Kidney (tissue), 13 donors: ENCODE measurements at regions not wholly inside any gene's neighbourhood (a gene's known extent, or its start where the extent isn't known, plus 50 kb on each side); places are given as distances from the start of the nearest gene placed in this dataset.

ENCODE experiments used
- DNase-seq, 5 donors: peaks; one replicate each; pipeline ENCODE4 v3.0.0-alpha.2; 2013 to 2020
- FAIRE-seq: peaks from 2 replicates; lab custom pipeline; 2012; peaks lifted over from hg19 to GRCh38; lab: Jason Lieb, UNC
- H3K27ac ChIP-seq, 2 donors: one replicate each; pipeline ENCODE4 v1.7.0; 2013; ENCODE audit warnings: low read depth in 2 of 2, low read length in 2 of 2, inconsistent platforms in 1 of 2
- H3K27me3 ChIP-seq: one replicate; pipeline ENCODE4 v1.7.1; 2013; ENCODE audit warnings: low read length, inconsistent platforms; ENCODE audit not compliant: control insufficient read depth, insufficient read depth
- H3K36me3 ChIP-seq, 3 donors: one replicate each; pipeline versions ENCODE4 v1.7.0 to v1.7.1; 2013; ENCODE audit warnings: low read length in 3 of 3, control low read depth in 1 of 3, inconsistent platforms in 1 of 3; ENCODE audit not compliant: insufficient read depth in 3 of 3, control insufficient read depth in 2 of 3
- H3K4me1 ChIP-seq, 3 donors: one replicate each; pipeline versions ENCODE4 v1.7.0 to v1.7.1; 2013; ENCODE audit warnings: low read length in 3 of 3, inconsistent platforms in 1 of 3, low read depth in 1 of 3; ENCODE audit not compliant: control insufficient read depth in 2 of 3, insufficient read depth in 2 of 3
- H3K4me3 ChIP-seq, 3 donors: one replicate each; pipeline versions ENCODE4 v1.7.0 to v1.8.1; 2013; ENCODE audit warnings: low read length in 3 of 3, control low read depth in 1 of 3, inconsistent platforms in 1 of 3
- H3K9ac ChIP-seq, 3 donors: one replicate each; pipeline versions ENCODE4 v1.7.0 to v1.7.1; 2013; ENCODE audit warnings: low read length in 3 of 3, control low read depth in 1 of 3, inconsistent platforms in 1 of 3
- H3K9me3 ChIP-seq, 3 donors: one replicate each; pipeline versions ENCODE4 v1.7.0 to v1.7.1; 2013; ENCODE audit warnings: low read length in 3 of 3, control low read depth in 1 of 3, inconsistent platforms in 1 of 3; ENCODE audit not compliant: control insufficient read depth in 2 of 3, insufficient read depth in 1 of 3
- intact Hi-C: fragments of 100-400 bp; cut with DNase I; formaldehyde crosslinking; loops from one replicate; pipeline ENCODE4 v1.11.1; 2022
- TF ChIP-seq, protein P1 (sequence below): IDR thresholded peaks from 3 replicates; pipeline ENCODE4 v1.5.1; 2012; ENCODE audit warnings: mild to moderate bottlenecking, moderate library complexity, borderline replicate concordance; ENCODE audit not compliant: insufficient read depth; ENCODE audit errors: extremely low read depth
- donor health status: control.
- donor health status: control.
- donor health status: control.
- donor health status: control.
- donor health status: control.
- donor health status: DM: yes; HTN: yes; CAD: no.
- donor health status: Normal renal cell carcinoma (clear cell type).

DNA sequence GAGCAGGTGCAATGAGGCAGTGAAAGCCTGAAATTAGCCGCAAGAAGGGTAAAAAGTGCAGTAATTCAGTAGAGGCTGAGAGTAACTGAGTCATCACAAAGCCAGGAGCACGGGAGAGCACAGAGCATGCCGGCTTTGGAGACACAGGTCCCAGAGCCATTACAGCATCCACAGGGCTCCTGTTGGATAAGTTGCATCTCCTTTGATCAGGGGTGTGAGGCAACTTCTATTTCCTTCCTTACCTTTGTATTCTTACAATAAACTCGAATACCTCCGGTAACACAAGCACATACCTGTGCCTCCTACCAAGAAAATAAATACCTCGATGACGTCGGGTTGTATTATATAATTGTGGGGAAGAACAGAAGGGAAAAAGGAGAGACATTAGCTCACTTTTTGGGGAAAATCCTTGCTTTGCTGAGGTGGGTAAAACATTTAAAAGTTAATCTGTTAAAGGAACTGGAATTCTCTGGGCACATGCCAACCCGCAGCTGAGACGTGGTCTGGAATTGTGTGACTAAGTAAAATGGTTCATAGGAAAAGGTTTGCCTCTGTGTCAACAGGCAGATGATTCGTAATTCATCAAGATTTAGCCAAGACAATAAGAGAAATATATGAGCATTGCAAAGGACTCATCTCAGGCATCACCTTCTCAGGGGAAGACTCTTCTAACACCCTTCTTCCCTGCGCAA lies 360.7 kb upstream of the ZFP64 start:
- no peaks in the 10 kb centered on the region for H3K4me1 ChIP-seq
- no peak for FAIRE-seq
- H3K36me3 ChIP-seq = no peaks in the 10 kb centered on the region
- H3K27ac ChIP-seq = no peak overlapping the region
- no peak overlapping the region for H3K9ac ChIP-seq
- intact Hi-C loops = no loop called here
- no peaks in the 10 kb centered on the region for H3K27me3 ChIP-seq
- no peak for DNase-seq
- H3K9me3 ChIP-seq = peaks cover 0 to 3% (median 0%) of the 10 kb centered on the region in 3 donors
- H3K4me3 ChIP-seq = no peak overlapping the region
- TF ChIP-seq, protein P1, sequence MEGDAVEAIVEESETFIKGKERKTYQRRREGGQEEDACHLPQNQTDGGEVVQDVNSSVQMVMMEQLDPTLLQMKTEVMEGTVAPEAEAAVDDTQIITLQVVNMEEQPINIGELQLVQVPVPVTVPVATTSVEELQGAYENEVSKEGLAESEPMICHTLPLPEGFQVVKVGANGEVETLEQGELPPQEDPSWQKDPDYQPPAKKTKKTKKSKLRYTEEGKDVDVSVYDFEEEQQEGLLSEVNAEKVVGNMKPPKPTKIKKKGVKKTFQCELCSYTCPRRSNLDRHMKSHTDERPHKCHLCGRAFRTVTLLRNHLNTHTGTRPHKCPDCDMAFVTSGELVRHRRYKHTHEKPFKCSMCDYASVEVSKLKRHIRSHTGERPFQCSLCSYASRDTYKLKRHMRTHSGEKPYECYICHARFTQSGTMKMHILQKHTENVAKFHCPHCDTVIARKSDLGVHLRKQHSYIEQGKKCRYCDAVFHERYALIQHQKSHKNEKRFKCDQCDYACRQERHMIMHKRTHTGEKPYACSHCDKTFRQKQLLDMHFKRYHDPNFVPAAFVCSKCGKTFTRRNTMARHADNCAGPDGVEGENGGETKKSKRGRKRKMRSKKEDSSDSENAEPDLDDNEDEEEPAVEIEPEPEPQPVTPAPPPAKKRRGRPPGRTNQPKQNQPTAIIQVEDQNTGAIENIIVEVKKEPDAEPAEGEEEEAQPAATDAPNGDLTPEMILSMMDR = no peak

DNA sequence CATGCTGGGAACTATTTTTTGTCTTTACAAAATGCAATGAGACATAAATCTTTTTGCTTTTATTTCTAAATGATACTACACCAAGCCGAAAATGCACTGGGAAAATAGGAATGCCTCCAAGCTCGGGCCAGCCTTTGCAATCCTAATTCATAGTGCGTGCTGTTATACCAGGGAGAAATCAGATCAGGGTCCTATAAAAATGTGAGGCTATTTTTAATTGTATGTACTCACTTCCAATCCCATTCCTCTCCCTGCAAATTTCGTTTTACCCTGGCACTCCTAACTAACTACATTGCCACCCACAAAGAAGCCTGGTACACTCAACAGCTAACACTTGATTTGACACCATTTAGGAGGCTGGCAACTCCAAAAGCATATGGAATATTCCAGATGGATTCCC lies 350.6 kb upstream of the ZFP64 start:
- no peak for FAIRE-seq
- Histone ChIP-seq H3K27me3 (no peaks in the 10 kb centered on the region), H3K27ac (no peak overlapping the region), H3K9ac (no peak overlapping the region), H3K4me3 (no peak overlapping the region), H3K9me3 (no peaks in the 10 kb centered on the region), H3K36me3 (no peaks in the 10 kb centered on the region), H3K4me1 (no peaks in the 10 kb centered on the region)
- no peak for DNase-seq
- intact Hi-C loops = no loop called here
- TF ChIP-seq, protein P1 = no peak

DNA sequence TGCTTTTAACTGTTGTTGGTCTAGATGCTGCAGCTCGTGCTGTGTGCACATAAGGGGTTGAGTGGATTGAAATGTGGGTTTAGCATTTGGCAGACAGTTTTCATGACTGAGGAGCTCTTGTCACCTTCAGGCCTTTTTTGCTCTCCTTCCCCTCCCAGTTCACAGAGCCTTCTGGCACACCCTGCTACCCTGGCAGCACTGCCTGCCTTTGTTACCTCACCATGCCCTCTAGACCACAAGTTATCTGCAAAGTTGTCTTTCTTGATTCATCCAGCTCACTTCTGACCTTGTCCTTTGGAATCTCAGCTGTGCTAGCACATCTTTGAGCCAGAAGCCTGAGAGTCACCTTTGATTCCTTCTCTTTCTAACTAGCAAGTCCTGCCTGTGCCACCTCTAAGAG lies 348.9 kb upstream of the ZFP64 start:
- no peak for DNase-seq
- intact Hi-C loops = no loop called here
- Histone ChIP-seq H3K4me1 (no peaks in the 10 kb centered on the region), H3K36me3 (no peaks in the 10 kb centered on the region), H3K27ac (no peak overlapping the region), H3K9me3 (no peaks in the 10 kb centered on the region), H3K27me3 (no peaks in the 10 kb centered on the region), H3K9ac (no peak overlapping the region), H3K4me3 (no peak overlapping the region)
- TF ChIP-seq, protein P1 = no peak
- no peak for FAIRE-seq

DNA sequence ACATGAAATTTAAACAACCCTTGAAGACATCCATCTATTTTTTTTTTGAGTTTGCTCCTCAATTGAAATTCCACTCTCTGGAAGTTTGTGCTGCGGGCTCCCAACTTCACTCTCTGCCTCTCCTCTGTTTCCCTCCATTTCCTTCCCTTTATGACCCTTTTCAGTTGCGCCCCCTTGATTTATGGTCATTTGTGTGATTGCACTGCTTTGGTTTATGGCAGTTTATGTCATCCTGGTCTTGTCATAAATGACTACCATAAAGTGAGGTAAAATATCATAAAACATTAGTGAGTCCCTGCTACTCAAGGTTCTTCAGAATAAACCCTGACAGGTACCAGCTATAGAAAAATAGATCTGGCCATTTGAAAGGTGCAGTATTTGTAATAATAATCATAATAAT lies 348.3 kb upstream of the ZFP64 start:
- no peak overlapping the region for H3K9ac ChIP-seq
- no peaks in the 10 kb centered on the region for H3K4me1 ChIP-seq
- no peaks in the 10 kb centered on the region for H3K9me3 ChIP-seq
- no peak overlapping the region for H3K4me3 ChIP-seq
- intact Hi-C loops = no loop called here
- no peaks in the 10 kb centered on the region for H3K36me3 ChIP-seq
- DNase-seq (no peak), FAIRE-seq (no peak)
- TF ChIP-seq, protein P1 = no peak
- H3K27ac ChIP-seq = no peak overlapping the region
- H3K27me3 ChIP-seq = no peaks in the 10 kb centered on the region
